Gastrocnemius medialis (tissue), 4 donors: ENCODE measurements at regions not wholly inside any gene's neighbourhood (a gene's known extent, or its start where the extent isn't known, plus 50 kb on each side); places are given as distances from the start of the nearest gene placed in this dataset.
"Not testable (repeated sequence)": the region's sequence is repeated elsewhere in the genome, so short reads cannot be mapped to it uniquely, and the experiment has no call there.

ENCODE experiments used
- ATAC-seq, 2 donors: fragments of 150-250 bp; one replicate each; pipeline ENCODE4 v1.9.1; 2016
- DNase-seq, 2 donors: peaks; one replicate each; pipeline ENCODE4 v3.0.0-alpha.2; 2019
- H3K27ac ChIP-seq, 4 donors: fragments of 200-600 bp; sonication (generic); 1 replicate in 1 of 4; 2 replicates in 3 of 4; pipeline ENCODE4 v1.5.1; 2016 to 2018; ENCODE audit warnings: mild to moderate bottlenecking in 2 of 4, moderate library complexity in 1 of 4
- H3K27me3 ChIP-seq, 3 donors: fragments of 200-600 bp; sonication (generic) in 2 of 3; 1 replicate in 1 of 3; 2 replicates in 2 of 3; pipeline versions ENCODE4 v1.5.1 to v1.6.0; 2016 to 2019; ENCODE audit warnings: mild to moderate bottlenecking in 1 of 3, moderate library complexity in 1 of 3
- H3K36me3 ChIP-seq, 2 donors: fragments of 200-600 bp; sonication (generic) in 1 of 2; one replicate each; pipeline ENCODE4 v1.5.1; 2017 to 2018
- H3K4me1 ChIP-seq, 2 donors: fragments of 200-600 bp; sonication (generic) in 1 of 2; one replicate each; pipeline ENCODE4 v1.5.1; 2016 to 2017; ENCODE audit warnings: mild to moderate bottlenecking in 2 of 2
- H3K4me3 ChIP-seq, 4 donors: fragments of 200-600 bp; sonication (generic) in 3 of 4; 1 replicate in 1 of 4; 2 replicates in 3 of 4; pipeline ENCODE4 v1.5.1; 2016 to 2019; ENCODE audit warnings: mild to moderate bottlenecking in 2 of 4
- H3K9me3 ChIP-seq, 3 donors: fragments of 200-600 bp; sonication (generic) in 2 of 3; 1 replicate in 1 of 3; 2 replicates in 2 of 3; pipeline ENCODE4 v1.5.1; 2016 to 2019
- POLR2A ChIP-seq, 2 donors: fragments of 450-650 bp; IDR thresholded peaks; one replicate each; pipeline ENCODE4 v1.6.1; 2017; ENCODE audit warnings: antibody characterized with exemption in 2 of 2, mild to moderate bottlenecking in 2 of 2, moderate library complexity in 2 of 2
- in situ Hi-C, 4 donors: fragments of 200-750 bp; cut with MboI; loops; one replicate each; pipeline versions ENCODE4 v1.15.0 to v1.8.0; 2017; ENCODE audit warnings: low sequenced_read_pairs in 4 of 4
- intact Hi-C: fragments of 100-400 bp; cut with DNase I; formaldehyde crosslinking; loops from one replicate; pipeline ENCODE4 v1.15.1; 2023; ENCODE audit warnings: low total_unique reads
- TF ChIP-seq, protein P1 (sequence below), 5 experiments: fragments of 450-650 bp in 3 of 5; fragments of 200-600 bp in 2 of 5; sonication (generic) in 2 of 5; IDR thresholded peaks in 4 of 5; conservative IDR thresholded peaks in 1 of 5; 1 replicate in 4 of 5; 2 replicates in 1 of 5; pipeline ENCODE4 v1.5.1; 2016 to 2019; ENCODE audit warnings: antibody characterized with exemption in 5 of 5, mild to moderate bottlenecking in 3 of 5, moderate library complexity in 3 of 5

- H3K4me3 ChIP-seq = no peak overlapping the region
- in situ Hi-C loops = loop anchor here in 1 of 4 donors (25.0 kb wide), 1 partner anchor 89 kb away; no protein-coding TSS in a partner anchor
These were observed 197.7 kb upstream of the SLC16A7 start for GRCh38 chr12:59398164-59398563.

DNA sequence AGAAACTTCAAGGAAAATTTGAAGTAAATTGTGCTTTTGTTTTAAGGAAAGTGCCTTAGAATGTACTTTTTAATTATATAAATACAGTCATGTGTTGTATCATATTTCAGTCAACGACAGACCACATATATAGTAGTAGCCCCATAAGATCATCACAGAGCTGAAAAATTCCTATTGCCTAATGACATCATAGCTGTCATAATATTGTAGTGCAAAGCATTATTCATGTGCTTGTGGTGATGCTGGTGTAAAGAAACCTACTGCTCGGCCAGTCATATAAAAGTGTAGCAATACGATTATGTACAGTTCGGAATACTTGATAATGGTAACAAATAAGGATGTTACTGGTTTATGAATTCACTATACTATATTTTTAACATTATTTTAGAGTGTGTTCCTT, 198.9 kb upstream of the SLC16A7 start:
- no peaks in the 10 kb centered on the region for H3K36me3 ChIP-seq
- no peaks in the 10 kb centered on the region for H3K27me3 ChIP-seq
- no peak overlapping the region for H3K4me3 ChIP-seq
- no peak for ATAC-seq
- no peaks in the 10 kb centered on the region for H3K4me1 ChIP-seq
- DNase-seq = no peak
- H3K27ac ChIP-seq = no peak overlapping the region
- intact Hi-C loops = no loop called here
- TF ChIP-seq, protein P1, sequence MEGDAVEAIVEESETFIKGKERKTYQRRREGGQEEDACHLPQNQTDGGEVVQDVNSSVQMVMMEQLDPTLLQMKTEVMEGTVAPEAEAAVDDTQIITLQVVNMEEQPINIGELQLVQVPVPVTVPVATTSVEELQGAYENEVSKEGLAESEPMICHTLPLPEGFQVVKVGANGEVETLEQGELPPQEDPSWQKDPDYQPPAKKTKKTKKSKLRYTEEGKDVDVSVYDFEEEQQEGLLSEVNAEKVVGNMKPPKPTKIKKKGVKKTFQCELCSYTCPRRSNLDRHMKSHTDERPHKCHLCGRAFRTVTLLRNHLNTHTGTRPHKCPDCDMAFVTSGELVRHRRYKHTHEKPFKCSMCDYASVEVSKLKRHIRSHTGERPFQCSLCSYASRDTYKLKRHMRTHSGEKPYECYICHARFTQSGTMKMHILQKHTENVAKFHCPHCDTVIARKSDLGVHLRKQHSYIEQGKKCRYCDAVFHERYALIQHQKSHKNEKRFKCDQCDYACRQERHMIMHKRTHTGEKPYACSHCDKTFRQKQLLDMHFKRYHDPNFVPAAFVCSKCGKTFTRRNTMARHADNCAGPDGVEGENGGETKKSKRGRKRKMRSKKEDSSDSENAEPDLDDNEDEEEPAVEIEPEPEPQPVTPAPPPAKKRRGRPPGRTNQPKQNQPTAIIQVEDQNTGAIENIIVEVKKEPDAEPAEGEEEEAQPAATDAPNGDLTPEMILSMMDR (IDR thresholded peaks at IDR 0.05 in 4 of 5, conservative IDR thresholded peaks at IDR 0.05 in 1 of 5) = no peak
- no peak for TF ChIP-seq POLR2A (IDR thresholded peaks at IDR 0.05)
- in situ Hi-C loops = loop anchor here in 1 of 4 donors (25.0 kb wide), 1 partner anchor 90 kb away; no protein-coding TSS in a partner anchor
- no peaks in the 10 kb centered on the region for H3K9me3 ChIP-seq

More at GRCh38 chr12:59398164-59398563, 197.7 kb upstream of the SLC16A7 start:
- no peaks in the 10 kb centered on the region for H3K27me3 ChIP-seq
- H3K9me3 ChIP-seq = no peaks in the 10 kb centered on the region
- TF ChIP-seq, protein P1 (IDR thresholded peaks at IDR 0.05 in 4 of 5, conservative IDR thresholded peaks at IDR 0.05 in 1 of 5) = no peak
- no peak for TF ChIP-seq POLR2A (IDR thresholded peaks at IDR 0.05)
- intact Hi-C loops = no loop called here
- DNase-seq = no peak
- no peak overlapping the region for H3K27ac ChIP-seq
- no peaks in the 10 kb centered on the region for H3K4me1 ChIP-seq
- ATAC-seq = no peak
- no peaks in the 10 kb centered on the region for H3K36me3 ChIP-seq

DNA sequence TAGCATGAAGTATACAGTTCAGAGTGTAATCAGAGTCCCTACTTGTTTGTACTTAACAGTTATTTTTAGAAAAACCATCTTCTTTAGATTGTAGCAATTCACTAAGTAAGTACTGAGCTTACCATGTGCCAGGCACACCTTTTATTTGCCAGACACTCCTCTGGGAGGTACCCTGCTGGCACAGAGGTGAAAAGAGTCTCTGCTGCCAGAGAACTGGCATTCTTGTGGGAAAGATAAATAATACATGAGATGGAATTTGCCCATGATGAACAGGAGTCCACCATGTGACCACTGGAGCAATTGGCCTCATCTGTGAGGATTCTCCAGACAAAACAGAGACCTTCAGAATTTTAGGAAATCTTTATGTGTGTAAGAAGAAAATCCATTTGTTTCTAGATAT, 199.3 kb upstream of the SLC16A7 start:
- ATAC-seq = no peak
- intact Hi-C loops = no loop called here
- Histone ChIP-seq H3K27me3 (no peaks in the 10 kb centered on the region), H3K36me3 (no peaks in the 10 kb centered on the region), H3K4me3 (no peak overlapping the region), H3K9me3 (no peaks in the 10 kb centered on the region), H3K27ac (no peak overlapping the region), H3K4me1 (no peaks in the 10 kb centered on the region)
- DNase-seq = no peak
- no peak for TF ChIP-seq POLR2A (IDR thresholded peaks at IDR 0.05)
- TF ChIP-seq, protein P1 (IDR thresholded peaks at IDR 0.05 in 4 of 5, conservative IDR thresholded peaks at IDR 0.05 in 1 of 5) = no peak
- in situ Hi-C loops = loop anchor here in 1 of 4 donors (25.0 kb wide), 1 partner anchor 91 kb away; no protein-coding TSS in a partner anchor

DNA sequence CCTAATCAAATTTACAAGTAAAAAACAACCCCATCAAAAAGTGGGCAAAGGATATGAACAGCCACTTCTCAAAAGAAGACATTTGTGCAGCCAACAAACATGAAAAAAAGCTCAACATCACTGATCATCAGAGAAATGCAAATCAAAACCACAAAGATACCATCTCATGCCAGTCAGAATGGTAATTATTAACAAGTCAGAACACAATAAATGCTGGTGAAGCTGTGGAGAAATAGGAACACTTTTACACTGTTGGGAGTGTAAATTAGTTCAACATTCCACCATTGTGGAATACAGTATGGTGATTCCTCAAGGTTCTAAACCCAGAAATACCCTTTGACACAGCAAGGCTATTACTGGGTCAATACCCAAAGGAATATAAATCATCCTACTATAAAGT, 200.5 kb upstream of the SLC16A7 start:
- H3K9me3 ChIP-seq, DNase-seq, H3K4me1 ChIP-seq, intact Hi-C loops, H3K27me3 ChIP-seq, ATAC-seq, H3K27ac ChIP-seq, H3K4me3 ChIP-seq, H3K36me3 ChIP-seq: not testable (repeated sequence)
- in situ Hi-C loops = loop anchor here in 1 of 4 donors (25.0 kb wide), 1 partner anchor 92 kb away; no protein-coding TSS in a partner anchor

- in situ Hi-C loops = loop anchor here in 1 of 4 donors (25.0 kb wide), 1 partner anchor 94 kb away; no protein-coding TSS in a partner anchor
These were observed 202.3 kb upstream of the SLC16A7 start for GRCh38 chr12:59393506-59393905.

More at GRCh38 chr12:59393506-59393905, 202.3 kb upstream of the SLC16A7 start:
- Histone ChIP-seq H3K4me3 (no peak overlapping the region), H3K9me3 (no peaks in the 10 kb centered on the region), H3K36me3 (no peaks in the 10 kb centered on the region), H3K27ac (no peak overlapping the region), H3K27me3 (no peaks in the 10 kb centered on the region), H3K4me1 (no peaks in the 10 kb centered on the region)
- DNase-seq = no peak
- TF ChIP-seq POLR2A (IDR thresholded peaks at IDR 0.05) = no peak
- TF ChIP-seq, protein P1 (IDR thresholded peaks at IDR 0.05 in 4 of 5, conservative IDR thresholded peaks at IDR 0.05 in 1 of 5) = no peak
- ATAC-seq = no peak
- intact Hi-C loops = no loop called here
